Fibroblast of lung (primary cell): ENCODE measurements at regions not wholly inside any gene's neighbourhood (a gene's known extent, or its start where the extent isn't known, plus 50 kb on each side); places are given as distances from the start of the nearest gene placed in this dataset.

Experiments used
- DNase-seq, 2 donors: peaks; one replicate each; pipeline versions ENCODE4 v3.0.0 to v3.0.0-alpha.2; 2010; ENCODE audit warnings: low read depth in 2 of 2
- H2AFZ ChIP-seq: 2 replicates; pipeline ENCODE4 v1.5.1; 2012; ENCODE audit warnings: low read length, control low read depth, inconsistent platforms
- H3K27ac ChIP-seq: 2 replicates; pipeline ENCODE4 v1.5.1; 2011; ENCODE audit warnings: low read length, control low read depth; ENCODE audit not compliant: insufficient read depth
- H3K27me3 ChIP-seq: 2 replicates; pipeline ENCODE4 v1.5.1; 2011; ENCODE audit warnings: mild to moderate bottlenecking, low read length; ENCODE audit not compliant: control insufficient read depth, insufficient read depth
- H3K36me3 ChIP-seq: 2 replicates; pipeline ENCODE4 v1.5.1; 2011; ENCODE audit warnings: low read length; ENCODE audit not compliant: control insufficient read depth, insufficient read depth
- H3K4me1 ChIP-seq: 2 replicates; pipeline ENCODE4 v1.5.1; 2011; ENCODE audit warnings: low read length; ENCODE audit not compliant: control insufficient read depth, insufficient read depth; ENCODE audit errors: extremely low read depth
- H3K4me2 ChIP-seq: 2 replicates; pipeline ENCODE4 v1.5.1; 2011; ENCODE audit warnings: low read length, control low read depth; ENCODE audit not compliant: insufficient read depth; ENCODE audit errors: extremely low read depth
- H3K4me3 ChIP-seq, 4 experiments: fragments of 200-600 bp in 1 of 4; sonication (generic) in 1 of 4; replicated peaks in 1 of 4; 2 replicates each; pipeline ENCODE4 v1.5.1; 2011 to 2016; ENCODE audit warnings: low read length in 4 of 4, low read depth in 3 of 4, mild to moderate bottlenecking in 3 of 4, control low read depth in 2 of 4, inconsistent platforms in 1 of 4, mixed read lengths in 1 of 4; ENCODE audit not compliant: insufficient read depth in 1 of 4; ENCODE audit errors: control extremely low read depth in 1 of 4
- H3K79me2 ChIP-seq: 2 replicates; pipeline ENCODE4 v1.5.1; 2012; ENCODE audit warnings: mild to moderate bottlenecking, low read length, inconsistent platforms; ENCODE audit not compliant: control insufficient read depth, insufficient read depth
- H3K9ac ChIP-seq: 2 replicates; pipeline ENCODE4 v1.5.1; 2011; ENCODE audit warnings: mild to moderate bottlenecking, low read length, control low read depth; ENCODE audit not compliant: insufficient read depth
- H3K9me3 ChIP-seq: 2 replicates; pipeline ENCODE4 v1.5.1; 2012; ENCODE audit warnings: low read depth, low read length; ENCODE audit not compliant: control insufficient read depth, insufficient read depth
- H4K20me1 ChIP-seq: 2 replicates; pipeline ENCODE4 v1.5.1; 2011; ENCODE audit warnings: low read length; ENCODE audit not compliant: control insufficient read depth, insufficient read depth; ENCODE audit errors: extremely low read depth
- CTCF ChIP-seq, 2 donors: IDR thresholded peaks in 1 of 2; conservative IDR thresholded peaks in 1 of 2; 1 replicate in 1 of 2; 2 replicates in 1 of 2; pipeline ENCODE4 v1.5.1; 2011 to 2012; ENCODE audit warnings: low read length in 2 of 2, control low read depth in 1 of 2, inconsistent platforms in 1 of 2, low read depth in 1 of 2, mild to moderate bottlenecking in 1 of 2
- EZH2 ChIP-seq: IDR thresholded peaks from 2 replicates; pipeline ENCODE4 v1.5.1; 2012; ENCODE audit warnings: low read length, control low read depth, mild to moderate bottlenecking; ENCODE audit errors: missing control alignments

- no peaks in the 10 kb centered on the region for H3K27me3 ChIP-seq
- no peaks in the 10 kb centered on the region for H3K9me3 ChIP-seq
- TF ChIP-seq CTCF (conservative IDR thresholded peaks at IDR 0.05 in 1 of 2, IDR thresholded peaks at IDR 0.05 in 1 of 2; ENCODE audit: low read depth in 1 of 2, low read length in 2 of 2) (no peak), EZH2 (no peak)
- no peak overlapping the region for H3K4me2 ChIP-seq
- DNase-seq = peak in 1 of 2 donors; percentile 6
- H3K36me3 ChIP-seq = no peaks in the 10 kb centered on the region
- no peak overlapping the region for H3K27ac ChIP-seq
- H3K79me2 ChIP-seq = no peaks in the 10 kb centered on the region
- no peaks in the 10 kb centered on the region for H4K20me1 ChIP-seq
- H3K4me3 ChIP-seq = no peak overlapping the region
- no peaks in the 10 kb centered on the region for H3K4me1 ChIP-seq
- H3K9ac ChIP-seq = no peak overlapping the region
- H2AFZ ChIP-seq = no peak overlapping the region
Observed at GRCh38 chr9:73468716-73469115, 317.1 kb downstream of the ANXA1 start.

GRCh38 chr9:73470766-73471165, 319.1 kb downstream of the ANXA1 start:
- no peak for DNase-seq
- no peak for TF ChIP-seq CTCF (conservative IDR thresholded peaks at IDR 0.05 in 1 of 2, IDR thresholded peaks at IDR 0.05 in 1 of 2; ENCODE audit: low read depth in 1 of 2, low read length in 2 of 2)
- no peaks in the 10 kb centered on the region for H3K4me1 ChIP-seq
- H3K79me2 ChIP-seq = no peaks in the 10 kb centered on the region
- H3K4me2 ChIP-seq = no peak overlapping the region
- no peak overlapping the region for H2AFZ ChIP-seq
- H3K27me3 ChIP-seq = no peaks in the 10 kb centered on the region
- H3K27ac ChIP-seq = no peak overlapping the region
- H3K9me3 ChIP-seq = no peaks in the 10 kb centered on the region
- H3K36me3 ChIP-seq = no peaks in the 10 kb centered on the region
- no peak overlapping the region for H3K9ac ChIP-seq
- no peaks in the 10 kb centered on the region for H4K20me1 ChIP-seq
- H3K4me3 ChIP-seq = no peak overlapping the region

- Histone ChIP-seq H4K20me1 (no peaks in the 10 kb centered on the region), H3K27ac (no peak overlapping the region), H3K4me3 (no peak overlapping the region), H3K4me1 (no peaks in the 10 kb centered on the region), H3K9ac (no peak overlapping the region), H3K36me3 (no peaks in the 10 kb centered on the region), H3K27me3 (no peaks in the 10 kb centered on the region), H3K79me2 (no peaks in the 10 kb centered on the region), H3K4me2 (no peak overlapping the region), H3K9me3 (no peaks in the 10 kb centered on the region), H2AFZ (no peak overlapping the region)
- no peak for DNase-seq
- no peak for TF ChIP-seq CTCF (conservative IDR thresholded peaks at IDR 0.05 in 1 of 2, IDR thresholded peaks at IDR 0.05 in 1 of 2; ENCODE audit: low read depth in 1 of 2, low read length in 2 of 2)
- no peak for TF ChIP-seq EZH2
Observed at GRCh38 chr9:73474002-73474600, 322.4 kb downstream of the ANXA1 start.
